Muscle layer of duodenum (tissue), 2 donors: ENCODE measurements at regions not wholly inside any gene's neighbourhood (a gene's known extent, or its start where the extent isn't known, plus 50 kb on each side); places are given as distances from the start of the nearest gene placed in this dataset.
"Not testable (repeated sequence)": the region's sequence is repeated elsewhere in the genome, so short reads cannot be mapped to it uniquely, and the experiment has no call there.

Experiments used
- H3K27ac ChIP-seq: one replicate; pipeline ENCODE4 v1.7.0; 2013; ENCODE audit warnings: mild to moderate bottlenecking, low read length
- H3K27me3 ChIP-seq: one replicate; pipeline ENCODE4 v1.7.0; 2013; ENCODE audit warnings: low read depth, mild to moderate bottlenecking, control low read depth, low read length
- H3K36me3 ChIP-seq, 2 donors: one replicate each; pipeline ENCODE4 v1.7.0; 2013; ENCODE audit warnings: low read length in 2 of 2, control low read depth in 1 of 2, mild to moderate bottlenecking in 1 of 2; ENCODE audit not compliant: insufficient read depth in 2 of 2, control insufficient read depth in 1 of 2
- H3K4me1 ChIP-seq, 2 donors: one replicate each; pipeline ENCODE4 v1.7.0; 2013; ENCODE audit warnings: low read length in 2 of 2, mild to moderate bottlenecking in 2 of 2, control low read depth in 1 of 2, moderate library complexity in 1 of 2; ENCODE audit not compliant: insufficient read depth in 2 of 2, control insufficient read depth in 1 of 2
- H3K4me3 ChIP-seq, 2 donors: one replicate each; pipeline ENCODE4 v1.7.0; 2013; ENCODE audit warnings: low read length in 2 of 2, low read depth in 1 of 2, mild to moderate bottlenecking in 1 of 2
- H3K9me3 ChIP-seq, 2 donors: one replicate each; pipeline ENCODE4 v1.7.0; 2013; ENCODE audit warnings: low read length in 2 of 2, control low read depth in 1 of 2, mild to moderate bottlenecking in 1 of 2; ENCODE audit not compliant: control insufficient read depth in 1 of 2
- donor health status: healthy.

DNA sequence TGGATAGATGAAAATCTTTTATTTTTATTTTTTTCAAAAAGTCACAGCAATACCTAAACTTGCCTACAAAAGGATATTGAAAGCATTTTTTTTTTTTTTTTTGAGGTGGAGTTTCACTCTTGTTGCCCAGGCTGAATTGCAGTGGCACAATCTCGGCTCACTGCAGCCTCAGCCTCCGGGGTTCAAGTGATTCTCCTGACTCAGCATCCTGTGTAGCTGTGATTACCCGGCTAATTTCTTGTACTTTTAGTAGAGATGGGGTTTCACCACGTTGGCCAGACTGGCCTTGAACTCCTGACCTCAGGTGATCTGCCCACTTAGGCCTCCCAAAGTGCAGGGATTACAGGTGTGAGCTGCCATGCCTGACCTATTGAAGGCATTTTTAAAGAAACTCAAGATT, 69.1 kb upstream of the DGKB start:
- H3K36me3 ChIP-seq, H3K4me1 ChIP-seq, H3K27ac ChIP-seq, H3K4me3 ChIP-seq, H3K9me3 ChIP-seq, H3K27me3 ChIP-seq: not testable (repeated sequence)

DNA sequence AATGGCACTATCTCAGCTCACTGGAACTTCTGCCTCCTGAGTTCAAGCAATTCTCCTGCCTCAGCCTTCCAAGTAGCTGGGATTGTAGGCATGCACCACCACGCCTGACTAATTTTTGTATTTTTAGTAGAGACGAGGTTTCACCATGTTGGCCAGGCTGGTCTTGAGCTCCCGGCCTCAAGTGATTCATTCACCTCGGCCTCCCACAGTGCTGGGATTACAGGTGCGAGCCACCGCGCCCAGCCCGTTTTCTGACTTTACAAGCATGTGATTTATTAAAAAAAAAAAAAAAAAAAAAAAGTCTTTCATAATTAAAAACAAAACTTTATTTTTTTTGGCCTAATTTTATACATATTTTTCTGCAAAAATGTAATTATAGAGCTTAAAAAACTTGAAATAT, 64.8 kb upstream of the DGKB start:
- not testable (repeated sequence) for H3K4me3 ChIP-seq, H3K36me3 ChIP-seq, H3K4me1 ChIP-seq, H3K27me3 ChIP-seq, H3K9me3 ChIP-seq, H3K27ac ChIP-seq

DNA sequence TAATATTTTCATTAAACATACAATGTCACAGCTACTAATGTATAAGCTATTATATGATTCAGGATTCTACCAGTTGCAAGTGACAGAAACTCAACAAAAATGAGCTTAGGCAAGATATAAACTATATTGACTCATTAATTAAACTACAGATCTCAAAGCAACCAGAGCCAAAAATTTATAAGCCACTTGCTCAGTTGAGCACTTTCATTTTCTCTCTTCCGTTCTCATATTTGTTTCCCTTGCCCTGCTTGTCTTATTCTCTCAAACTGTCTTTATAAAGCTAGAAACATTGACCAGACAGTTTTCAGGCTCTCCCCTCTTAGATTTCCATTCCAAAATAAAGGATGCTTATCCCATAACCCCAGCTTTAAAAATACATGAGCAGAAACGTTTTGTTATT, 60.2 kb upstream of the DGKB start:
- Histone ChIP-seq H3K4me3 (peak overlapping the region; percentile 24 to 55), H3K4me1 (no peaks in the 10 kb centered on the region), H3K36me3 (no peaks in the 10 kb centered on the region), H3K27me3 (no peaks in the 10 kb centered on the region), H3K27ac (no peak overlapping the region), H3K9me3 (no peaks in the 10 kb centered on the region)

DNA sequence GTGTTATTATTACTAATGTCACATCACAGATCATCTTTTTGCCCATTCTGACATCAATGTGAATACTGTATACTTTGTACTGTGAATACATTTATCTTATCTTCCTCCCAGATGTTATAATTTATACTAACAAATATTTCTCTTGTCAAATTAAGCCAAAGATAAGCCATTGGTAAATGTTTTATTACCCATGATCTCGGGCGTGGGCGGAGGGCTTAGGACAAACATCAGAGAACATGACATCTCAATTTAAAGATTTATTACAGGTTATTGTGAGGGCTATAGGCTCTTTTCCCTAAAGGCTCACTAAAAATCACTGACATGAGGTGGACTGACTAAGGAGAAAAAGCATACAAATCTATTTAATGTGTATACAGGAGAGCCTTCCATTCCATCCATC, 58.2 kb upstream of the DGKB start:
- Histone ChIP-seq H3K9me3 (no peaks in the 10 kb centered on the region), H3K27ac (no peak overlapping the region), H3K4me3 (no peak overlapping the region), H3K36me3 (no peaks in the 10 kb centered on the region), H3K27me3 (no peaks in the 10 kb centered on the region), H3K4me1 (no peaks in the 10 kb centered on the region)

DNA sequence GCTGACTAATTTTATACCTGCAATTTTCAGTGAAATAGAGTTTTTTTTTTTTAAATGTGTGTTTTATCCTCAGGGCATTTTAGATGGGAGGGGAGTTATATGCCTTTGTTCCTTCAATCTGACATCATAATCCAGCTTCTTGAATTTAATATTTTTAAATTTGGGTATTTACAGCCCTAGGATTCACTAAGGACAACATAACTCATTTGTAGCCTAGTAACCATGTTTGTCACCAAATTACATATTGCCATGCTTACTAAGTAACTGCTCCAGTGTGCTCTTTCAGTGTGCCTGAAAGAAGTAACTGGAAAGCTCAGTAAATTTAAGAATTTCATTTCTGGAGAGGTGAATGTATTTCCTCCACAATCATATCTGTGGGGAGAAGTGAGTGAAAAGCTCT, 56.8 kb upstream of the DGKB start:
- no peaks in the 10 kb centered on the region for H3K9me3 ChIP-seq
- no peaks in the 10 kb centered on the region for H3K4me1 ChIP-seq

DNA sequence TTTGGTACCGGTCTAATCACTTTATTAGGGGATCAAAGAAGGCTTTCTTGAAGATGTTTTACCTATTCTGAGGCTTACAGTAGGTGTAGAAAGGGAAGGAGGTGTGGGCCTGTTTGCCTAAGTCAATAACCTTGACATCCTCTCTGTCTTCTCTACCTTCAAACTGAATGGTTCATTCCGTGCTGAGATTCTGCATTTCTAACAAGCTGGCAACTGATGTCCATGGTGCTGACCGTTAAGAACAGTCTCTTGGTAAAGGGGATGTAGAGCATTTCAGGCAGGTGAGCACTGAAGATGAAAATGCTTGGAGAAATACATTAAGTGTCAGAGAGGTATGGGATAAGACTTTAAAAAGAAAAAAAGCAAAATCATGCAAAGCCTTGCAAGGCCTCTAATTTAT, 51.5 kb upstream of the DGKB start:
- no peaks in the 10 kb centered on the region for H3K4me1 ChIP-seq
- H3K4me3 ChIP-seq = no peak overlapping the region
- H3K27ac ChIP-seq = no peak overlapping the region
- no peaks in the 10 kb centered on the region for H3K36me3 ChIP-seq
- no peaks in the 10 kb centered on the region for H3K9me3 ChIP-seq
- H3K27me3 ChIP-seq = no peaks in the 10 kb centered on the region

More for the DNA sequence above, 56.8 kb upstream of the DGKB start:
- Histone ChIP-seq H3K4me3 (no peak overlapping the region), H3K27me3 (no peaks in the 10 kb centered on the region), H3K27ac (no peak overlapping the region), H3K36me3 (no peaks in the 10 kb centered on the region)
